ENCODE measurements at regions not wholly inside any gene's neighbourhood (a gene's known extent, or its start where the extent isn't known, plus 50 kb on each side); places are given as distances from the start of the nearest gene placed in this dataset.

DNA sequence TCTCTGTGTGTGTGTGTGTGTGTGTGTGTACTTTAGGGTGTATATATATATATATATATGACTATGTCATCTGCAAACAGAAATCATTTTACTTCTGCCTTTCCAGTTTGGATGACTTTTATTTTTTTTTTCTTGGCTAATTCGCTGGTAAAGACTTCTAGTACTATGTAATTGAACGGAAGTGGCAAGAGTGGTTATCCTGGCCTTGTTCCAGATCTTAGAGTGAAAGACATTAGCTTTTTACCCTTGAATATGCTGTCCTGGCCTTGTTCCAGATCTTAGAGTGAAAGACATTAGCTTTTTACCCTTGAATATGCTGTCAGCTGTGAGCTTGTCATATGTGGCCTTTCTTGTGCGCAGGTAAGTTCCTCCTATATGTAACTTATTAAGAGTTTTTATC lies 72.7 kb upstream of the MYOCD start:
- no peak for ATAC-seq (ENCODE audit: low FRiP score)
- WGBS, 2 donors: 46 to 52% methylated on average over 3 of the region's 3 CpGs
- intact Hi-C loops (cut with DNase I): no loop called here

DNA sequence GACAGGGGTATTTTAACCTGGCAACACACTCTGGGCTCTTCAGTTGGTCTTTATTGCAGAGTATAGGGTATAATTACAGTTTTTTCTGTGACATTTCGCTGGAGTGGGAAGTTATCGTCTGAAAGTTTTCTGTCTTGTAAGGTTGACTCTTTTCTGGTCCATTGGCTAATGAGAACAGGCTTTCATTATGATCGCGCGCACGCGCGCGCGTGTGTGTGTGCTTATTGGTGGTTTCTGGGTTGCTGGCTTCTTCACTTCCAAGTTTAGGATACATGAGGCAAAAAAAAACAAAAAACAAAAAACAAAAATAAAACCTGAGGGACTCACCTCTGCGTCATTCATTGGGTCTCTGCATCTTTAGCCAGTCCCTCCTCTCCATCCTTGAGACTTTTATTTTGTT lies 68.7 kb upstream of the MYOCD start:
- Histone ChIP-seq H3K27ac (ENCODE audit: low read depth in 1 of 2, low read length in 2 of 2) (no peak overlapping the region), H3K9me3 (ENCODE audit: control insufficient read depth, low read length) (no peaks in the 10 kb centered on the region), H3K36me3 (ENCODE audit: control insufficient read depth in 1 of 2, insufficient read depth in 2 of 2, low read length in 1 of 2) (no peaks in the 10 kb centered on the region), H3K27me3 (ENCODE audit: control insufficient read depth in 1 of 2, insufficient read depth in 2 of 2, low read length in 1 of 2) (no peaks in the 10 kb centered on the region), H3K4me3 (ENCODE audit: low read length in 2 of 2) (no peak overlapping the region), H3K4me1 (ENCODE audit: control insufficient read depth in 1 of 2, insufficient read depth in 2 of 2, low read length in 2 of 2) (peaks cover 0 to 2% of the 10 kb centered on the region in 2 donors)
- intact Hi-C loops (cut with DNase I): no loop called here
- 97 to 99% methylated on average over 11 of the region's 11 CpGs for WGBS, 2 donors
- DNase-seq (no peak), ATAC-seq (ENCODE audit: low FRiP score) (no peak)

More for the DNA sequence above, 72.7 kb upstream of the MYOCD start:
- H3K27me3 ChIP-seq (ENCODE audit: control insufficient read depth in 1 of 2, insufficient read depth in 2 of 2, low read length in 1 of 2): no peaks in the 10 kb centered on the region
- H3K27ac ChIP-seq (ENCODE audit: low read depth in 1 of 2, low read length in 2 of 2): no peak overlapping the region
- H3K4me1 ChIP-seq (ENCODE audit: control insufficient read depth in 1 of 2, insufficient read depth in 2 of 2, low read length in 2 of 2): no peaks in the 10 kb centered on the region
- H3K4me3 ChIP-seq (ENCODE audit: low read length in 2 of 2): no peak overlapping the region
- H3K36me3 ChIP-seq (ENCODE audit: control insufficient read depth in 1 of 2, insufficient read depth in 2 of 2, low read length in 1 of 2): no peaks in the 10 kb centered on the region
- no peaks in the 10 kb centered on the region for H3K9me3 ChIP-seq (ENCODE audit: control insufficient read depth, low read length)
- no peak for DNase-seq

GRCh38 chr17:12597895-12598294 lies 67.8 kb upstream of the MYOCD start:
- WGBS, 2 donors: 91 to 94% methylated on average over 3 of the region's 3 CpGs
- H3K27ac ChIP-seq (ENCODE audit: low read depth in 1 of 2, low read length in 2 of 2): no peak overlapping the region
- no peak overlapping the region for H3K4me3 ChIP-seq (ENCODE audit: low read length in 2 of 2)
- intact Hi-C loops (cut with DNase I): no loop called here
- no peaks in the 10 kb centered on the region for H3K27me3 ChIP-seq (ENCODE audit: control insufficient read depth in 1 of 2, insufficient read depth in 2 of 2, low read length in 1 of 2)
- peaks cover 0 to 2% of the 10 kb centered on the region in 2 donors for H3K4me1 ChIP-seq (ENCODE audit: control insufficient read depth in 1 of 2, insufficient read depth in 2 of 2, low read length in 2 of 2)
- no peaks in the 10 kb centered on the region for H3K36me3 ChIP-seq (ENCODE audit: control insufficient read depth in 1 of 2, insufficient read depth in 2 of 2, low read length in 1 of 2)
- ATAC-seq (ENCODE audit: low FRiP score) (no peak), DNase-seq (no peak)
- no peaks in the 10 kb centered on the region for H3K9me3 ChIP-seq (ENCODE audit: control insufficient read depth, low read length)

GRCh38 chr17:12599186-12599920 lies 66.3 kb upstream of the MYOCD start:
- no peaks in the 10 kb centered on the region for H3K27me3 ChIP-seq (ENCODE audit: control insufficient read depth in 1 of 2, insufficient read depth in 2 of 2, low read length in 1 of 2)
- no peaks in the 10 kb centered on the region for H3K9me3 ChIP-seq (ENCODE audit: control insufficient read depth, low read length)
- intact Hi-C loops (cut with DNase I): no loop called here
- 44 to 59% methylated on average over 3 of the region's 3 CpGs for WGBS, 2 donors
- H3K4me3 ChIP-seq (ENCODE audit: low read length in 2 of 2): no peak overlapping the region
- H3K27ac ChIP-seq (ENCODE audit: low read depth in 1 of 2, low read length in 2 of 2): no peak overlapping the region
- ATAC-seq (ENCODE audit: low FRiP score) (no peak), DNase-seq (no peak)
- H3K36me3 ChIP-seq (ENCODE audit: control insufficient read depth in 1 of 2, insufficient read depth in 2 of 2, low read length in 1 of 2): no peaks in the 10 kb centered on the region
- peaks cover 0 to 2% of the 10 kb centered on the region in 2 donors for H3K4me1 ChIP-seq (ENCODE audit: control insufficient read depth in 1 of 2, insufficient read depth in 2 of 2, low read length in 2 of 2)

DNA sequence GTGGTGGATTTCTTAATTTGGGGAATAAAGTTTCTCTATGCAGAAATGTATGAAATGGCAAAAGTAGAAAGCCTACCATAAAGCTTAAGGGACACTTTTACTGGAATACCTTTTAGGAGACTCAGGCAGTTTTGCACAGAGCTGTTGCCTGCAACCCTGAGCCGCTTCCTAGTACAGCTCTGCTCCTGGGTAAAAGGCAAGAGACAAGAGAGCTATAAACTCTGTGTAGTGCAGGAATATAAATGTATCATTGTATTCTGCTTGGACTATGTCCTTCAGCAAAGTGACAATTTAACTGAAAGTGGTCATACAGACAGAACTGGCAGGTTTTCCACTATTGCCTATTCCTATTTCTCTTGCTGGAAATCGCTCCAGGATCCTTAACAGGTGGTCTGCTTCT lies 65.3 kb upstream of the MYOCD start:
- ATAC-seq (ENCODE audit: low FRiP score) (no peak), DNase-seq (no peak)
- intact Hi-C loops (cut with DNase I): no loop called here
- Histone ChIP-seq H3K27ac (ENCODE audit: low read depth in 1 of 2, low read length in 2 of 2) (no peak overlapping the region), H3K9me3 (ENCODE audit: control insufficient read depth, low read length) (no peaks in the 10 kb centered on the region), H3K27me3 (ENCODE audit: control insufficient read depth in 1 of 2, insufficient read depth in 2 of 2, low read length in 1 of 2) (no peaks in the 10 kb centered on the region), H3K4me1 (ENCODE audit: control insufficient read depth in 1 of 2, insufficient read depth in 2 of 2, low read length in 2 of 2) (peaks cover 0 to 2% of the 10 kb centered on the region in 2 donors), H3K4me3 (ENCODE audit: low read length in 2 of 2) (no peak overlapping the region), H3K36me3 (ENCODE audit: control insufficient read depth in 1 of 2, insufficient read depth in 2 of 2, low read length in 1 of 2) (no peaks in the 10 kb centered on the region)
- WGBS, 2 donors: 83 to 87% methylated on average over 2 of the region's 2 CpGs

DNA sequence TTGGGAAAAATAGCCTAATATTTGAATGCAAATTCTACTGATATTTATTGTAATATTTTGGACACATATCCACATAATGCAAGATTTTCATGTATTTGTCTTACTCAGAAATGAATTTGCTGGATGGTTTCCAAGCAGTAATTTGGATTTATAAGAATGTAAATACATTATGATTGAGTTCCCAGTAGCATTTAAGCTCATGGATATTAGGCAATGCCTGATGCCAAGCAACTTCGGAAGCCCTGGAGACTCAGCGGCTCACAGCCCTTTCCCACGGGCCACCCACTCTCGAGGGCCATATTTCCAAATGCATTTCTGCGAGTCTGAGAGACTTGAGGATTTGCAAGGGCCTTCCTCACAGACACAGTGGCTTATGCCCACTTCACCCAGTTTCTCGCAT lies 62.1 kb upstream of the MYOCD start:
- H3K27ac ChIP-seq (ENCODE audit: low read depth in 1 of 2, low read length in 2 of 2): no peak overlapping the region
- H3K4me3 ChIP-seq (ENCODE audit: low read length in 2 of 2): no peak overlapping the region
- H3K27me3 ChIP-seq (ENCODE audit: control insufficient read depth in 1 of 2, insufficient read depth in 2 of 2, low read length in 1 of 2): no peaks in the 10 kb centered on the region
- DNase-seq (no peak), ATAC-seq (ENCODE audit: low FRiP score) (no peak)
- H3K9me3 ChIP-seq (ENCODE audit: control insufficient read depth, low read length): no peaks in the 10 kb centered on the region
- H3K4me1 ChIP-seq (ENCODE audit: control insufficient read depth in 1 of 2, insufficient read depth in 2 of 2, low read length in 2 of 2): peaks cover 0 to 2% of the 10 kb centered on the region in 2 donors
- intact Hi-C loops (cut with DNase I): no loop called here
- WGBS, 2 donors: 74 to 84% methylated on average over 6 of the region's 6 CpGs
- H3K36me3 ChIP-seq (ENCODE audit: control insufficient read depth in 1 of 2, insufficient read depth in 2 of 2, low read length in 1 of 2): no peaks in the 10 kb centered on the region

GRCh38 chr17:12605222-12605621 lies 60.5 kb upstream of the MYOCD start:
- DNase-seq (no peak), ATAC-seq (ENCODE audit: low FRiP score) (no peak)
- no peaks in the 10 kb centered on the region for H3K9me3 ChIP-seq (ENCODE audit: control insufficient read depth, low read length)
- WGBS, 2 donors: 94 to 96% methylated on average over 5 of the region's 5 CpGs
- peaks cover 0 to 2% of the 10 kb centered on the region in 2 donors for H3K4me1 ChIP-seq (ENCODE audit: control insufficient read depth in 1 of 2, insufficient read depth in 2 of 2, low read length in 2 of 2)
- H3K4me3 ChIP-seq (ENCODE audit: low read length in 2 of 2): no peak overlapping the region
- no peaks in the 10 kb centered on the region for H3K36me3 ChIP-seq (ENCODE audit: control insufficient read depth in 1 of 2, insufficient read depth in 2 of 2, low read length in 1 of 2)
- H3K27me3 ChIP-seq (ENCODE audit: control insufficient read depth in 1 of 2, insufficient read depth in 2 of 2, low read length in 1 of 2): no peaks in the 10 kb centered on the region
- H3K27ac ChIP-seq (ENCODE audit: low read depth in 1 of 2, low read length in 2 of 2): no peak overlapping the region
- intact Hi-C loops (cut with DNase I): no loop called here

- H3K9me3 ChIP-seq (ENCODE audit: control insufficient read depth, low read length): no peaks in the 10 kb centered on the region
- 62 to 70% methylated on average over 3 of the region's 3 CpGs for WGBS, 2 donors
- no peaks in the 10 kb centered on the region for H3K27me3 ChIP-seq (ENCODE audit: control insufficient read depth in 1 of 2, insufficient read depth in 2 of 2, low read length in 1 of 2)
- H3K27ac ChIP-seq (ENCODE audit: low read depth in 1 of 2, low read length in 2 of 2): no peak overlapping the region
- intact Hi-C loops (cut with DNase I): no loop called here
- H3K36me3 ChIP-seq (ENCODE audit: control insufficient read depth in 1 of 2, insufficient read depth in 2 of 2, low read length in 1 of 2): no peaks in the 10 kb centered on the region
- H3K4me3 ChIP-seq (ENCODE audit: low read length in 2 of 2): no peak overlapping the region
- no peak for ATAC-seq (ENCODE audit: low FRiP score)
- H3K4me1 ChIP-seq (ENCODE audit: control insufficient read depth in 1 of 2, insufficient read depth in 2 of 2, low read length in 2 of 2): no peaks in the 10 kb centered on the region
- DNase-seq: no peak
Observed at GRCh38 chr17:12613566-12613965, 52.1 kb upstream of the MYOCD start.
